ENCODE measurements at regions not wholly inside any gene's neighbourhood (a gene's known extent, or its start where the extent isn't known, plus 50 kb on each side); places are given as distances from the start of the nearest gene placed in this dataset.

GRCh38 chr2:164243315-164243714 lies 378.0 kb downstream of the GRB14 start:
- POLR2A ChIA-PET (ENCODE audit: low non-redundant PET), result no interaction called here
- CTCF ChIA-PET, result no interaction called here
- DNase-seq (ENCODE audit: low spot score), result no peak
- no peak overlapping the region for H3K27ac ChIP-seq
- no peak for TF ChIP-seq CTCF (conservative IDR thresholded peaks at IDR 0.05; ENCODE audit: low read depth)

GRCh38 chr2:164242409-164242808 lies 378.9 kb downstream of the GRB14 start:
- no peak overlapping the region for H3K27ac ChIP-seq
- no peak for TF ChIP-seq CTCF (conservative IDR thresholded peaks at IDR 0.05; ENCODE audit: low read depth)
- no peak for DNase-seq (ENCODE audit: low spot score)
- POLR2A ChIA-PET (ENCODE audit: low non-redundant PET), result no interaction called here
- CTCF ChIA-PET, result no interaction called here

GRCh38 chr2:164234074-164234473 lies 387.2 kb downstream of the GRB14 start:
- ChIA-PET POLR2A (ENCODE audit: low non-redundant PET) (no interaction called here), CTCF (no interaction called here)
- DNase-seq (ENCODE audit: low spot score), result no peak
- H3K27ac ChIP-seq, result no peak overlapping the region
- TF ChIP-seq CTCF (conservative IDR thresholded peaks at IDR 0.05; ENCODE audit: low read depth), result no peak

GRCh38 chr2:164224007-164224406 lies 397.3 kb downstream of the GRB14 start:
- no peak for DNase-seq (ENCODE audit: low spot score)

GRCh38 chr2:164221473-164221872 lies 399.8 kb downstream of the GRB14 start:
- TF ChIP-seq CTCF (conservative IDR thresholded peaks at IDR 0.05; ENCODE audit: low read depth), result no peak
- POLR2A ChIA-PET (ENCODE audit: low non-redundant PET), result no interaction called here
- no peak overlapping the region for H3K27ac ChIP-seq
- DNase-seq (ENCODE audit: low spot score), result no peak
- CTCF ChIA-PET, result no interaction called here

More at GRCh38 chr2:164224007-164224406, 397.3 kb downstream of the GRB14 start:
- ChIA-PET POLR2A (ENCODE audit: low non-redundant PET) (no interaction called here), CTCF (no interaction called here)
- no peak for TF ChIP-seq CTCF (conservative IDR thresholded peaks at IDR 0.05; ENCODE audit: low read depth)
- no peak overlapping the region for H3K27ac ChIP-seq

- ChIA-PET CTCF (no interaction called here), POLR2A (ENCODE audit: low non-redundant PET) (no interaction called here)
- no peak for TF ChIP-seq CTCF (conservative IDR thresholded peaks at IDR 0.05; ENCODE audit: low read depth)
- no peak for DNase-seq (ENCODE audit: low spot score)
- H3K27ac ChIP-seq, result no peak overlapping the region
Measured at GRCh38 chr2:164220265-164220664, 401.0 kb downstream of the GRB14 start.

- H3K27ac ChIP-seq, result no peak overlapping the region
- ChIA-PET POLR2A (ENCODE audit: low non-redundant PET) (no interaction called here), CTCF (interaction anchor here (0.6 kb wide), 1 partner anchor 222 kb away, joined by 3 read pairs; no protein-coding TSS in a partner anchor)
- TF ChIP-seq CTCF (conservative IDR thresholded peaks at IDR 0.05; ENCODE audit: low read depth), result no peak
- DNase-seq (ENCODE audit: low spot score), result no peak
Measured at GRCh38 chr2:164213916-164214315, 407.4 kb downstream of the GRB14 start.

Data from RWPE1 (cell line).